ENCODE measurements at regions not wholly inside any gene's neighbourhood (a gene's known extent, or its start where the extent isn't known, plus 50 kb on each side); places are given as distances from the start of the nearest gene placed in this dataset.
A peak's percentile ranks its signal among the peaks of the same experiment; 100 is the strongest.
"Not testable (repeated sequence)": the region's sequence is repeated elsewhere in the genome, so short reads cannot be mapped to it uniquely, and the experiment has no call there.

GRCh38 chr7:85261336-85261735 lies 74.5 kb upstream of the SEMA3D start:
- no peaks in the 10 kb centered on the region for H3K36me3 ChIP-seq (ENCODE audit: control insufficient read depth in 2 of 4, insufficient read depth in 4 of 4, low read length in 3 of 4)
- no peaks in the 10 kb centered on the region for H3K79me2 ChIP-seq (ENCODE audit: control insufficient read depth in 1 of 2, insufficient read depth in 2 of 2, low read length in 2 of 2)
- TF ChIP-seq MAFK (IDR thresholded peaks at IDR 0.05; ENCODE audit: low read depth, low read length) = no peak
- no peak for TF ChIP-seq EGR1 (IDR thresholded peaks at IDR 0.05; ENCODE audit: borderline replicate concordance, low read depth, low read length)
- TF ChIP-seq HDAC6 (IDR thresholded peaks at IDR 0.05; ENCODE audit: low read depth, low read length) = no peak
- H3K14ac ChIP-seq (ENCODE audit: insufficient read length) = no peak overlapping the region
- no peak overlapping the region for H4K5ac ChIP-seq (ENCODE audit: insufficient read length, low read depth, low read length)
- no peaks in the 10 kb centered on the region for H3K27me3 ChIP-seq (replicated peaks in 1 of 4; ENCODE audit: control insufficient read depth in 3 of 4, extremely low read depth in 1 of 4, insufficient read depth in 3 of 4, low read length in 3 of 4)
- H2BK20ac ChIP-seq (ENCODE audit: low read length) = no peak overlapping the region
- H2BK120ac ChIP-seq (replicated peaks; ENCODE audit: low read depth, low read length) = no peak overlapping the region
- H3K56ac ChIP-seq (replicated peaks; ENCODE audit: insufficient read length, low read depth, low read length) = no peak overlapping the region
- H3K4me1 ChIP-seq (replicated peaks in 1 of 4; ENCODE audit: control insufficient read depth in 3 of 4, insufficient read depth in 4 of 4, low read length in 3 of 4) = peaks cover 0 to 5% (median 2%) of the 10 kb centered on the region in 4 experiments; a peak in 1 of 7 replicates
- H3K27ac ChIP-seq (ENCODE audit: low read depth, low read length) = no peak overlapping the region
- H2AFZ ChIP-seq (ENCODE audit: low read length) = peak overlapping the region; percentile 58; the same call in 1 of the 2 replicates
- POLR2A ChIA-PET (ENCODE audit: partially characterized antibody) = no interaction called here
- no peak overlapping the region for H4K91ac ChIP-seq (replicated peaks; ENCODE audit: insufficient read length, low read length)
- no peak overlapping the region for H3K4me2 ChIP-seq (ENCODE audit: insufficient read depth in 1 of 2, low read depth in 2 of 2, low read length in 2 of 2)
- no peaks in the 10 kb centered on the region for H3K23me2 ChIP-seq (ENCODE audit: low read depth, low read length)
- DNase-seq (ENCODE audit: low read depth in 1 of 2, low spot score in 2 of 2) (no peak), FAIRE-seq (no peak)
- no peaks in the 10 kb centered on the region for H3K79me1 ChIP-seq (ENCODE audit: low read depth, low read length)
- H2BK15ac ChIP-seq (ENCODE audit: low read length) = no peak overlapping the region
- H2BK12ac ChIP-seq (ENCODE audit: low read depth, low read length) = no peak overlapping the region; the same call in 1 of the 2 replicates
- no peak overlapping the region for H3K9ac ChIP-seq (replicated peaks in 1 of 4; ENCODE audit: extremely low read depth in 1 of 4, low read depth in 3 of 4, low read length in 3 of 4)
- no peak overlapping the region for H2AK5ac ChIP-seq (ENCODE audit: low read depth, low read length)
- no peak overlapping the region for H2BK5ac ChIP-seq (ENCODE audit: low read depth, low read length)
- no peak overlapping the region for H4K8ac ChIP-seq (ENCODE audit: extremely low read depth, insufficient read depth, low read length)
- 93% methylated on average over 2 of the region's 2 CpGs; no CpG with 5 or more reads in 1 of the 2 experiments for WGBS, 2 experiments (ENCODE audit: extremely low coverage in 1 of 2, insufficient coverage in 1 of 2, insufficient read length in 1 of 2, insufficient replicate concordance in 2 of 2, low coverage in 1 of 2, low lambda C conversion rate in 2 of 2, missing lambda C conversion rate in 1 of 2)
- no peak overlapping the region for H3K18ac ChIP-seq (ENCODE audit: extremely low read depth, low read length)
- no peaks in the 10 kb centered on the region for H3K9me3 ChIP-seq (ENCODE audit: insufficient read depth in 2 of 2, low read depth in 1 of 2, low read length in 1 of 2)
- no peak overlapping the region for H3K4ac ChIP-seq (replicated peaks; ENCODE audit: insufficient read length, low read depth, low read length)
- CTCF ChIA-PET (ENCODE audit: partially characterized antibody) = no interaction called here
- H4K20me1 ChIP-seq (replicated peaks in 1 of 2; ENCODE audit: control insufficient read depth in 1 of 2, insufficient read depth in 2 of 2, low read length in 2 of 2) = no peaks in the 10 kb centered on the region
- no peak overlapping the region for H3K4me3 ChIP-seq (ENCODE audit: extremely low read depth in 1 of 4, insufficient read depth in 2 of 4, low read depth in 3 of 4, low read length in 4 of 4)
- H3K23ac ChIP-seq (ENCODE audit: insufficient read length) = no peak overlapping the region

- H3K27ac ChIP-seq (ENCODE audit: low read depth, low read length); H4K91ac ChIP-seq (replicated peaks; ENCODE audit: insufficient read length, low read length); FAIRE-seq; POLR2A ChIA-PET (ENCODE audit: partially characterized antibody); H2BK5ac ChIP-seq (ENCODE audit: low read depth, low read length); H3K56ac ChIP-seq (replicated peaks; ENCODE audit: insufficient read length, low read depth, low read length); H3K9me3 ChIP-seq (ENCODE audit: insufficient read depth in 2 of 2, low read depth in 1 of 2, low read length in 1 of 2); H3K4me2 ChIP-seq (ENCODE audit: insufficient read depth in 1 of 2, low read depth in 2 of 2, low read length in 2 of 2); H3K79me1 ChIP-seq (ENCODE audit: low read depth, low read length); H2BK20ac ChIP-seq (ENCODE audit: low read length); H4K8ac ChIP-seq (ENCODE audit: extremely low read depth, insufficient read depth, low read length); H3K23ac ChIP-seq (ENCODE audit: insufficient read length); H4K20me1 ChIP-seq (replicated peaks in 1 of 2; ENCODE audit: control insufficient read depth in 1 of 2, insufficient read depth in 2 of 2, low read length in 2 of 2); H2BK120ac ChIP-seq (replicated peaks; ENCODE audit: low read depth, low read length); H3K14ac ChIP-seq (ENCODE audit: insufficient read length); H2BK15ac ChIP-seq (ENCODE audit: low read length); H3K27me3 ChIP-seq (replicated peaks in 1 of 4; ENCODE audit: control insufficient read depth in 3 of 4, extremely low read depth in 1 of 4, insufficient read depth in 3 of 4, low read length in 3 of 4); H3K9ac ChIP-seq (replicated peaks in 1 of 4; ENCODE audit: extremely low read depth in 1 of 4, low read depth in 3 of 4, low read length in 3 of 4); H3K4me3 ChIP-seq (ENCODE audit: extremely low read depth in 1 of 4, insufficient read depth in 2 of 4, low read depth in 3 of 4, low read length in 4 of 4); DNase-seq (ENCODE audit: low read depth in 1 of 2, low spot score in 2 of 2); H2BK12ac ChIP-seq (ENCODE audit: low read depth, low read length); CTCF ChIA-PET (ENCODE audit: partially characterized antibody); H4K5ac ChIP-seq (ENCODE audit: insufficient read length, low read depth, low read length); H3K79me2 ChIP-seq (ENCODE audit: control insufficient read depth in 1 of 2, insufficient read depth in 2 of 2, low read length in 2 of 2); H3K4ac ChIP-seq (replicated peaks; ENCODE audit: insufficient read length, low read depth, low read length); H3K36me3 ChIP-seq (ENCODE audit: control insufficient read depth in 2 of 4, insufficient read depth in 4 of 4, low read length in 3 of 4); H3K4me1 ChIP-seq (replicated peaks in 1 of 4; ENCODE audit: control insufficient read depth in 3 of 4, insufficient read depth in 4 of 4, low read length in 3 of 4); H3K23me2 ChIP-seq (ENCODE audit: low read depth, low read length); H2AK5ac ChIP-seq (ENCODE audit: low read depth, low read length); H3K18ac ChIP-seq (ENCODE audit: extremely low read depth, low read length); H2AFZ ChIP-seq (ENCODE audit: low read length): not testable (repeated sequence)
- WGBS, 2 experiments (ENCODE audit: extremely low coverage in 1 of 2, insufficient coverage in 1 of 2, insufficient read length in 1 of 2, insufficient replicate concordance in 2 of 2, low coverage in 1 of 2, low lambda C conversion rate in 2 of 2, missing lambda C conversion rate in 1 of 2) = 96% methylated on average over 17 of the region's 19 CpGs; no CpG with 5 or more reads in 1 of the 2 experiments
These were observed 62.9 kb upstream of the SEMA3D start for GRCh38 chr7:85249787-85250186.

All from H1 (cell line).